Kasumi-1 (cell line): ENCODE measurements at regions not wholly inside any gene's neighbourhood (a gene's known extent, or its start where the extent isn't known, plus 50 kb on each side); places are given as distances from the start of the nearest gene placed in this dataset.

Experiments used
- DNase-seq, 2 experiments: peaks; one replicate each; lab custom pipeline; 2025; lab: John Stamatoyannopoulos, UW

GRCh38 chr16:86406056-86406455 is 104.3 kb upstream of the FOXF1 start:
- no peak for DNase-seq

GRCh38 chr16:86408685-86409084 is 101.6 kb upstream of the FOXF1 start:
- DNase-seq: no peak

GRCh38 chr16:86410081-86410480 is 100.2 kb upstream of the FOXF1 start:
- no peak for DNase-seq

DNA sequence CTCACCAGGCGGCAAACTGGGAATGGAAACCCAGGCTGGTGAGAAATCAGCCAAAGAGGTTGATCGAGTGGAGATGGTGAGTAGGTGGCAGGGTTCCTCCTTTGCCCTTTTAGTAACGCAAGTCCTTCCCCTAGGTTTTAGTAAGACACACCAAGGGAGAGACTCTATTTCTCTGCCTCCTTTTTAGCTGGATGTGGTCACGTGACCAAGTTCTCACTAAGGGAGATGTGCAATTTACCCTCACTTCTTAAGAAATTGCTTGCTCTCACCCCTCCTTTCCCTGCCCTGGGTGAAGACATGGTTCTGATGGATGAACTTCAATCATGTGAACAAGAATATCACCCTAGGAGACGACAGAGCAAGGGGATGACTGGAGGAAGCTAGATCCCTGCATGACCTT is 99.8 kb upstream of the FOXF1 start:
- DNase-seq: no peak

DNA sequence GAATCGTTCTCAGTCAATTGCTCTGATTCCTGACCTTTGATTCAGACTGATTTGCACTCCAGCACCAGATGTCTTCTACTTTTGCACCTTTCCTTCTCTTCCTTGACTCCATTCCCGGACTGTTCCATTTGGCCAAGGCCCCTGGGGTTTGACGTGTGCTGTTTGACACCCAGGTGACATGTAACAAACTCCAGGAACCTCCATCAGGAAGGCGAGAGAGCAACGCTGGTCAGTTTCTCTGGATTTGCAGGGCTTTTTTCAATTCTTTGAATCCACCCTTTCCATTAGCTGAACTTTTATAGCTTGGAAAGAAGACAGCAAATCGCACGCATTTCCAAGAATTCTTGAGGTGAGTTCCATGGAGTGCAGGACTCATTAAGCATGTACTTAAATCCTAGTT is 98.4 kb upstream of the FOXF1 start:
- DNase-seq: no peak

- peak in 1 of 2 experiments; percentile 7 for DNase-seq
These were observed 95.2 kb upstream of the FOXF1 start for GRCh38 chr16:86414991-86415740.

DNA sequence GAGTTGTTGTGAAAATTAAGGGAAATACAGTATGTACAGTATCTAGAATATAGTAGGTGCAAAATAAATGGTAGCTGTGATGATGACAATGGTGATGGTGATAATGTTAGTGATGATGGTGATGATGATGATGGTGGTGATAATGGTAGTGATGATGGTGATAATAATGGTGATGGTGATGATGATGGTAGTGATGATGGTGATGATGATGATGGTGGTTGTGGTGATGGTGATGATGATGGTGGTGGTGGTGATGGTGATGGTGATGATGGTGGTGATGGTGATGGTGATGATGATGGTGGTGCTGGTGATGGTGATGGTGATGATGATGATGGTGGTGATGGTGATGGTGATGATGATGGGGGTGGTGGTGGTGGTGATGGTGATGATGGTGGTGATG is 91.3 kb upstream of the FOXF1 start:
- DNase-seq: no peak

- DNase-seq: no peak
These were observed 90.8 kb upstream of the FOXF1 start for GRCh38 chr16:86419518-86419917.

DNA sequence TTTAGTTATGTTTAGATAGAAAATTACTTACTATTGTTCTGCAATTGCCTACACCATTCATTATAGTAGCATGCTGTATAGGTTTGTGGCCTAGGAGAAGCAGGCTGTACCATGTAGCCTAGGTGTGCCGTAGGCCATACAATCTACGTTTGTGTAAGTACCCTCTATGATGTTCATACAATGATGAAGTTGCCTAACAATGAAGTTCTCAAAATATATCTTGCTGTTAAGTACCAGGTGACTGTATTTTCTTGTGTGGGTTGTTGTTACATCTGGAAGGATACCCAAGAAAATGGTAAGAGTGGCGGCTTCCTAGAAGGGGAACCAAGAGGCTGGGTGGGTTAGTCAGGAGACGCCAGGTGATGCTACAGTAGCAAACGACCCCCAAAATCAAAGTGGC is 88.3 kb upstream of the FOXF1 start:
- DNase-seq: no peak

GRCh38 chr16:86424398-86424797 is 85.9 kb upstream of the FOXF1 start:
- DNase-seq: no peak

GRCh38 chr16:86424985-86425384 is 85.3 kb upstream of the FOXF1 start:
- DNase-seq: no peak

DNA sequence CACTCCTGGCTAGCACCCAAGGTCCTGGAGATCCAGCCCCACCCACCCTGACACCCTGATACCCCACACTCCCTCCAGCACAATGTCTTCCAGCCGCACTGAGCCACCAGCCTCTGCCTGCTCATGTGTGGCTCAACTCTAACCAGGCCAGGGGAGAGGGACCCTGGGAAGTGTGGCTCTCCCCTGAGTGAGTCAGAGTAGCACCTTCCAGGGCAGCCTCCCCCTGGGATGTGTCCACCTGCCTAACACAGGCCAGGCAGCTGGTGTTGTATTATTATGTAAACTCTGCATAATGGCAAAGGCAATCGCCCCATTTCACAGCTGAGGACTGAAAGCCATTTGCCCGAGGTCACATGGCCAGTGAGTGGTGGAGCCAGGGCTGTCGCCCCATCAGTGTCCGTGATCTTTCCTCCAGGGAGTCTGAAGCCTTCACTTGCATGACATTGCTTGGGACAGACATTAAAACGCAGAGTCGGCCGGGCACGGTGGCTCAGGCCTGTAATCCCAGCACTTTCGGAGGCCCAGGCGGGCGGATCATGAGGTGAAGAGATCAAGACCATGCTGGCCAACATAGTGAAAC is 84.2 kb upstream of the FOXF1 start:
- no peak for DNase-seq

GRCh38 chr16:86427433-86427851 is 82.9 kb upstream of the FOXF1 start:
- DNase-seq: no peak

GRCh38 chr16:86428729-86429517 is 81.4 kb upstream of the FOXF1 start:
- no peak for DNase-seq

- DNase-seq: no peak
These were observed 80.7 kb upstream of the FOXF1 start for GRCh38 chr16:86429663-86430062.

DNA sequence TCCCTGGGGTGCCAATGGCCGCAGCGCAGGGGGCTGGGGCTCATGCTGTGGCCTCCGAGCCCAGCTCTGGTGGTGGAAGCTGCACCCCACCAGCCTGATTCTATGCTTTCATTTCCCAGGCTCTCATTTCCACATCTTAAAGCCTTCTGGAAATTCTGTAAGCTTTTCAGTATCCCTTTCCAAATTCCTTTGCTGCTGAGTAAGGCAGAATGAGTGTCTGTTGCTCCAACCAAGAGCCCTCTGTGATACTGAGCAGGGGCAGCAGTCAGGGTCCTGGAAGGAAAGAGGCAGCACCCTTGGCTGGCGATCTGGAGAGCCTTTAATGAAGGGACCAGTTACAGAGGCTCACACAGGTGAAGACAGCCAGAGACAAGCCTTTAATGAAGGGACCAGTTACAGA is 79.5 kb upstream of the FOXF1 start:
- no peak for DNase-seq

GRCh38 chr16:86431540-86431939 is 78.8 kb upstream of the FOXF1 start:
- DNase-seq: no peak

GRCh38 chr16:86432048-86432447 is 78.3 kb upstream of the FOXF1 start:
- no peak for DNase-seq

- DNase-seq: no peak
These were observed 77.6 kb upstream of the FOXF1 start for GRCh38 chr16:86432691-86433090.

- DNase-seq: no peak
These were observed 73.7 kb upstream of the FOXF1 start for GRCh38 chr16:86436466-86437185.

DNA sequence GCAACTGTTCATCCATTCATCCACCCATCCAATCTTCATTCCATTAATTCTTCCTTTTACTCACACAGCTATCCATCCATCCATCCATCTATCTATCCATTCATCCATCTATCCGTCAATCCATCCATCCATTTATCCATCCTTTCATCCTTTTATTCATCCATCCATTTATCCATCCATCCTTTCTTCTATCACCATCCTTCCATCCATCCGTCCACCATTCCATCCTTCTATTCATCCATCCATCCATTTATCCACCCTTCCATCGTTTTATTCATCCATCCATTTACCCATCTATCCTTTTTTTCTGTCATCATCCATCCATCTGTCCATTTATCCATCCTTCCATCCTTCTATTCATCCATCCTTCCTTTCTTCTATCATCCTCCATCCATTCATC is 73.0 kb upstream of the FOXF1 start:
- no peak for DNase-seq

GRCh38 chr16:86442703-86443102 is 67.6 kb upstream of the FOXF1 start:
- DNase-seq: no peak
